ENCODE measurements at regions not wholly inside any gene's neighbourhood (a gene's known extent, or its start where the extent isn't known, plus 50 kb on each side); places are given as distances from the start of the nearest gene placed in this dataset.

DNA sequence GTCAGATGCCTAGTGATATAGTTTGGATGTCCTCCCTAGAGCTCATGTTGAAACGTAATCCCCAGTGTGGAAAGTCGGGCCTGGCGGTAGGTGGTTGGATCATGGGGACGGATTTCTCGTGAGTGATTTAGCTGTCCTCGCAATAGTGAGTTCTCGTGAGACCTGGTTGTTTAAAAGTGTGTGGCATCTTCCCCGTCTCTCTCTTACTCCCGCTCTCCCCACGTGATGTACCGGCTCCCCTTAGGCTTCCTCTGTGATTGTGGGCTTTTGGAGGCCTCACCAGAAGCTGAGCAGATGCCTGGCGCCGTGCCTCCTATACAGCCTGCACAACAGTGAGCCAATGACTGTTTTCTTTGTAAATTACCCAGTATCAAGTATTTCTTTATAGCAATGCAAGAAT lies 264.5 kb downstream of the TTLL7 start:
- TF ChIP-seq, protein P1, sequence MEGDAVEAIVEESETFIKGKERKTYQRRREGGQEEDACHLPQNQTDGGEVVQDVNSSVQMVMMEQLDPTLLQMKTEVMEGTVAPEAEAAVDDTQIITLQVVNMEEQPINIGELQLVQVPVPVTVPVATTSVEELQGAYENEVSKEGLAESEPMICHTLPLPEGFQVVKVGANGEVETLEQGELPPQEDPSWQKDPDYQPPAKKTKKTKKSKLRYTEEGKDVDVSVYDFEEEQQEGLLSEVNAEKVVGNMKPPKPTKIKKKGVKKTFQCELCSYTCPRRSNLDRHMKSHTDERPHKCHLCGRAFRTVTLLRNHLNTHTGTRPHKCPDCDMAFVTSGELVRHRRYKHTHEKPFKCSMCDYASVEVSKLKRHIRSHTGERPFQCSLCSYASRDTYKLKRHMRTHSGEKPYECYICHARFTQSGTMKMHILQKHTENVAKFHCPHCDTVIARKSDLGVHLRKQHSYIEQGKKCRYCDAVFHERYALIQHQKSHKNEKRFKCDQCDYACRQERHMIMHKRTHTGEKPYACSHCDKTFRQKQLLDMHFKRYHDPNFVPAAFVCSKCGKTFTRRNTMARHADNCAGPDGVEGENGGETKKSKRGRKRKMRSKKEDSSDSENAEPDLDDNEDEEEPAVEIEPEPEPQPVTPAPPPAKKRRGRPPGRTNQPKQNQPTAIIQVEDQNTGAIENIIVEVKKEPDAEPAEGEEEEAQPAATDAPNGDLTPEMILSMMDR (IDR thresholded peaks at IDR 0.05; ENCODE audit: borderline replicate concordance, control extremely low read depth, extremely low read depth, insufficient read depth, missing control alignments) = no peak
- DNase-seq (ENCODE audit: low spot score) = no peak
- in situ Hi-C loops (cut with MboI; ENCODE audit: low sequenced_read_pairs, unreplicated experiment) = no loop called here

DNA sequence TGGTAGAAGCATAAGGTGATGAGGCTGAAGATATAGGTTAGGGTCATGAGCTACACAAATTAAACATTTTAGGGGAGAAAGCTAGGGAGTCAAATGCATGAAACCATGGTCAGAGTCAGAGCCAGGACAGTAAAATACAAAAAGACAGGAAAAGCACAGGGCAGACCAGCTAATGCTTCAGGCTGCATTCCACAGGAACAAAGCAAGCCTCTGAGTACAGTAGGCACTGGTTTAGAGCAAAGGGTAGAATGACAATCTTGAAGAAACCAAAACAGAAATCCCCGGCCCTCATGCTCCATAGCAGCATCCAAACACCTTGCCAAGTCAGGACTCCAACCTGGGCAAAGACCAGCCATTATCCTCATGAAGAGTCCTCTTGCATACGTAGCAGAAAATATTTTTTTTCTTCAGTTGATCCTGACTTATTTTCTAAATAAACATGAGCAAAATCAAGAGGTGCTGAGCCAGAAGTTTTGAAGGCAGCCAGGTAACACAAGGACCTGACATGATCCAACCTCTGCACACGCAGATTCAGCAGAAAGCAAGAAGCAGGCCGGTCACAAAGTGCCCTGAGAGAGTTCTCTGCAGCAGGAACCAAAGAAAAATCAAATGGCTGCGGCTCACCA lies 273.1 kb downstream of the TTLL7 start:
- no peak for DNase-seq (ENCODE audit: low spot score)
- in situ Hi-C loops (cut with MboI; ENCODE audit: low sequenced_read_pairs, unreplicated experiment) = no loop called here
- TF ChIP-seq, protein P1 (IDR thresholded peaks at IDR 0.05; ENCODE audit: borderline replicate concordance, control extremely low read depth, extremely low read depth, insufficient read depth, missing control alignments) = no peak

DNA sequence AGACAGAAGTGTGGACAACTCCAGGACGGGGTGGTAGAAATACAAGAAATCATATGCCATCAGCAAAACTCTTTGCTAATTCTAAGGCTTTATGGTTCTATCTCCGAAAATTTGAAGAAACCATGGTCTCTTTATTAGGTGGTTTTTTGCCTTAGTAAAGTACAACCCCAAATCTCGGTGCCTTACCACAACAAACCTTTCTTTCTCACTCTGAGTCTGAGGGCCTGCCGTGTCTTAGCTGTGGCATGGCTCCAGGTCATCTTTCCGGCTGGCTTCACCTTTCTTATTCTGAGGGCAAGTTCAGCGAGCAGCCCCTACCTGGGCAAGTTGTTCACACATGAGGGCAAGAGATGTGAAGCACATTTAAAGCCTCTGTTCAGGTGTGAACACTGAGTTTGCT lies 280.6 kb downstream of the TTLL7 start:
- TF ChIP-seq, protein P1 (IDR thresholded peaks at IDR 0.05; ENCODE audit: borderline replicate concordance, control extremely low read depth, extremely low read depth, insufficient read depth, missing control alignments) = no peak
- in situ Hi-C loops (cut with MboI; ENCODE audit: low sequenced_read_pairs, unreplicated experiment) = no loop called here
- DNase-seq (ENCODE audit: low spot score) = no peak

DNA sequence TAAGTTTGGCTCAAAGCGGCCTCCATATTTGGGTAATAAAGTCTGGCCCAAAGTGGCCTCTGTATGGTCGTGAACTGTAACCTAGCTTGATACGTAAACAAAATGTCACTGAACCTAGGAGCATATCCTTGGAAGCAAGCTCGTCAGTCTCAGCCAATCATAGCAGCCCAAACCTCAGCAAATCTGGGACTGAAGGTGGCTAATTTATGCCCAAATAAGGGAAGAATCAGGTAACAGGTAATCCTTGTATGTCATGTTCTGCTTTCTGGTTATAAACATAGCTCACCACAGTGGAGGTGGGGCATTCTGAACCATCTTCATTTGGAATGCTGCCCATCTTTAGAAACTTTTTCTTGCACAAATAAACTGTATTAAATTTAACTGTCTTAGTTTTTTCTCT lies 281.1 kb downstream of the TTLL7 start:
- in situ Hi-C loops (cut with MboI; ENCODE audit: low sequenced_read_pairs, unreplicated experiment) = no loop called here
- TF ChIP-seq, protein P1 (IDR thresholded peaks at IDR 0.05; ENCODE audit: borderline replicate concordance, control extremely low read depth, extremely low read depth, insufficient read depth, missing control alignments) = no peak

DNA sequence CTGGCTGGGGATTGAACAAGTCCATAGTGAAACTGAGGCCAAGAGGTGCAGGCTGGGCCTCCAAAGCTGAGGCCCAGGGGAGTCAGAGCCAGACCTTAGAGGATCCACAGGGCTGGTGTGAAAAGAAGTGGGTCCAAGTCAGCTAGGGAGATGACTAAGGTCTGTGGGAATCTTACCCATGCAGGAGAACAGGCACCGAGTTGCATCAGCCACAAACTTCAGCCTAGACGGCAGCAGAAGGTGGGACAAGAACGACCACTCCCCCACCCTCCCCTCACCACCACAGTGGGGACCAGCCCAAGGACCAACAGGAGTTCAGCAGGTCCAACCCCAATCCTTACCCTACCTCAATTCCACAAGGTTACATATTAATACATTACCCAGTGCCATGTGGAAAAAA lies 282.3 kb downstream of the TTLL7 start:
- TF ChIP-seq, protein P1 (IDR thresholded peaks at IDR 0.05; ENCODE audit: borderline replicate concordance, control extremely low read depth, extremely low read depth, insufficient read depth, missing control alignments) = no peak
- in situ Hi-C loops (cut with MboI; ENCODE audit: low sequenced_read_pairs, unreplicated experiment) = no loop called here

More for the DNA sequence above, 281.1 kb downstream of the TTLL7 start:
- DNase-seq (ENCODE audit: low spot score) = no peak

DNA sequence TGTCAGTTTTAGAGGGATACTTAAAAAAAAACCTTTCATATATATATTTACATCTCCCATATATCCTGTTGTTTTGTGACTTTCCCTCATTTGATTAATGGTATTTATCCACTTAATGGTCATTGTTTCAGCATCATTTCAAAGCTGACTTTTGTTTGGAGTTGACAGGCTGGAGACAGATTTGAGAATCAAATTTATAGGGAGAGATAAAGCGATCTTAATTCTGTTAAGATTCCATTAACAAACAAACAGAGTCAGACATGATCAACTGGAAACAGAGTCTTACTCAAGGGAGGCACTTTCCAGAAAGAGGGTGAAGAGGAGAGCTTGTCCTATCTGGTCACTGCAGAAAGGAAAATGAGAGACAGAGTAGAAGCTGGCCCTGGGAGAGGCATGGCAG lies 283.4 kb downstream of the TTLL7 start:
- in situ Hi-C loops (cut with MboI; ENCODE audit: low sequenced_read_pairs, unreplicated experiment) = no loop called here
- no peak for DNase-seq (ENCODE audit: low spot score)
- TF ChIP-seq, protein P1 (IDR thresholded peaks at IDR 0.05; ENCODE audit: borderline replicate concordance, control extremely low read depth, extremely low read depth, insufficient read depth, missing control alignments) = no peak

More for the DNA sequence above, 282.3 kb downstream of the TTLL7 start:
- DNase-seq (ENCODE audit: low spot score) = no peak
